Activated naive CD4-positive, alpha-beta T cell treated with anti-CD3 and anti-CD28 coated beads, Interleukin-2, amount 50 U/mL, for 24 hours (primary cell): ENCODE measurements at regions not wholly inside any gene's neighbourhood (a gene's known extent, or its start where the extent isn't known, plus 50 kb on each side); places are given as distances from the start of the nearest gene placed in this dataset.
"Not testable (repeated sequence)": the region's sequence is repeated elsewhere in the genome, so short reads cannot be mapped to it uniquely, and the experiment has no call there.

Source experiments
- H3K27ac Mint-ChIP-seq: one replicate; pipeline ENCODE4 v1.8.0; 2021; ENCODE audit warnings: mild to moderate bottlenecking, mixed read lengths
- H3K27me3 Mint-ChIP-seq: one replicate; pipeline ENCODE4 v1.8.0; 2021; ENCODE audit warnings: mixed read lengths
- H3K36me3 Mint-ChIP-seq: one replicate; pipeline ENCODE4 v1.8.0; 2021; ENCODE audit warnings: mixed read lengths
- H3K4me1 Mint-ChIP-seq: one replicate; pipeline ENCODE4 v1.8.0; 2021; ENCODE audit warnings: mixed read lengths
- H3K4me3 Mint-ChIP-seq: one replicate; pipeline ENCODE4 v1.8.0; 2021; ENCODE audit warnings: mild to moderate bottlenecking, mixed read lengths
- H3K9me3 Mint-ChIP-seq: one replicate; pipeline ENCODE4 v1.8.0; 2021; ENCODE audit warnings: mixed read lengths

DNA sequence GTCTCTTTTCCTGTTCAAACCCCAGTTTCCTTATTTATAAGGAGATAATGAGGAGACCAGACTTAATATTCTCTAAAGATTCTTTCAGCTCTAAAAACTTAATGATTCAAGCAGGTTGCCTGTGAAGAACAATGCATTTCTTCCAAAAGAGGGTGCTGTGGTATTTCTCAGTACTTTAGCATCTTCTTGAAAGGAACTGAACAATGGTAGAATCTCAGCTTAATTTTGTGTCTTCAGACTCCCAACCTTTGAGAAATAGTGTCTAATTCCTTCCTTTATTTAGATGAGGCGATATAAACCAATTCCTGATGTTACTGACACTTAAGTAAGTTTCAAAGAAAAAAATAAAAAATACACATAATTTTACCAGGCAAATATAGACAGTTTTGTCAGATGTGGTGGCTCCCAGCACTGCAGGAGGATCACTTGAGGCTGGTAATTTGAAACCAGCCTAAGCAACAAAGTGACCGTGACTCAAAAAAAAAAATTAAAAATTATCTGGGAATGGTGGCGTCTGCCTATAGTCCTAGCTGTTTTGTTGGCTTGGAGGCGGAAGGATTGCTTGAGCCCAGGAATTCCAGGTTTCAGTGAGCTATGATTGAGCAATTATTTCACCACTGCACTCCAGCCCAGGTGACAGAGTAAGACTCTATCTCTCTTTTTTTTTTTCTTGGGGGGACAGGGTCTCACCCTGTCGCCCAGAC, 76.9 kb upstream of the PSMA6 start:
- Mint-ChIP-seq H3K27ac (no peak overlapping the region), H3K36me3 (peaks cover 12% of the 10 kb centered on the region)

DNA sequence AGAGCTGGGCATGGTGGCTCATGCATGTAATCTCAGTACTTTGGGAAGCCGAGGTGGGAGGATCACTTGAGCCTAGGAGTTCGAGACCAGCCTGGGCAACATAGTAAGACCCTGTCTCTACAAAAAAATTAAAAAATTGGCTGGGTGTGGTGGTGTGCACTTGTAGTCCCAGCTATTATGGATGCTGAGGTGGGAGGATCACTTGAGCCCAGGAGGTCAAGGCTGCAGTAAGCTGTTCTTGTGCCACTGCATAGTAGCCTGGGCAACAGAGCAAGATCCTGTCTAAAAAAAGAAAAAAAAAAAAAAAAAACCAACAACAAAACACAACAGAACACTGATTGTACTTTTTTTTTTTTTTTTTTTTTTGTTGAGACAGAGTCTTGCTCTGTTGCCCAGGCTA, 74.0 kb upstream of the PSMA6 start:
- not testable (repeated sequence) for H3K4me3 Mint-ChIP-seq, H3K27ac Mint-ChIP-seq, H3K27me3 Mint-ChIP-seq, H3K9me3 Mint-ChIP-seq
- peaks cover 22% of the 10 kb centered on the region for H3K4me1 Mint-ChIP-seq
- peaks cover 13% of the 10 kb centered on the region for H3K36me3 Mint-ChIP-seq

More for the DNA sequence above, 76.9 kb upstream of the PSMA6 start:
- Mint-ChIP-seq H3K27me3 (no peaks in the 10 kb centered on the region), H3K4me1 (peaks cover 16% of the 10 kb centered on the region), H3K4me3 (no peak overlapping the region), H3K9me3 (no peaks in the 10 kb centered on the region)

DNA sequence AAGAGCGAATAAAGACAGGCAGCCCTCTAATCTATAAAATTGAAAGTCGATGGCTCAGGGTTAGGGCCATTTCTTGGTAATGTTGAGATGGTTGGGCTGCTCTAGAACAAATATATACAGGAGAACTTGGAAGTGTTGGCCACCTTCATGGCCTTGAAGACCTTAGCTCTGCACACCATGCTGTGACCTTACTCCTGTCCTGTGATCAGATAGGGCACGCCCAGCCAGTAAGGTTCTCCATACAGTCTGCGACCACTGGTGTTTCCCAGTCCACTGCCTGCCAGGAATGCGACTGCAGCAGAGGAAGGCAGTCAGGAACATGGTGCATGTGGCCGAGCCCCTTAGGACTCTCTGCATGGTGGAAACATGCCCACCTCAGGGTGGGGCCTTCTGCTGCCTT, 73.2 kb upstream of the PSMA6 start:
- peaks cover 20% of the 10 kb centered on the region for H3K4me1 Mint-ChIP-seq
- H3K4me3 Mint-ChIP-seq = no peak overlapping the region
- H3K36me3 Mint-ChIP-seq = peaks cover 13% of the 10 kb centered on the region
- H3K27ac Mint-ChIP-seq = no peak overlapping the region
- no peaks in the 10 kb centered on the region for H3K9me3 Mint-ChIP-seq
- no peaks in the 10 kb centered on the region for H3K27me3 Mint-ChIP-seq

- no peak overlapping the region for H3K27ac Mint-ChIP-seq
Observed at GRCh38 chr14:35220027-35220676, 72.0 kb upstream of the PSMA6 start.

DNA sequence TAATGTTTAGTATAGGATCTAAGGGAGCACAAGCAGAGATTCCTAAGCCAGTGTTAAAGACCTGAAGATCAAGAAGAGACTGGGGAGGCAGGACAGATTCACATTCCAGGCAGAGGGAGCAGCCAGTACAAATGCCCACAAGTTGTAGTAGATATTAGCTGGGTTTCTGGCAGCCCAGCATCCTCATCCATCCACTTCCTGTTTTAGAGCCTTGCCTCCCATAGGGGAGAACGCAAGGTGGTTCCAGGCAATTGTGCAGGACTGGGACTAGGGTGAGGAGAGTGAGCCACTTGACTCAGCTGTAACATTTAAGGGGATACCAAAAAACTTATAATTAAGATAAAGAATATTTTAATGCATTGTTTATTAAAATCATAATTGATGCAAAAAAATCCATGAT, 71.3 kb upstream of the PSMA6 start:
- H3K27ac Mint-ChIP-seq = no peak overlapping the region
- H3K4me1 Mint-ChIP-seq = peaks cover 13% of the 10 kb centered on the region
- no peaks in the 10 kb centered on the region for H3K9me3 Mint-ChIP-seq
- H3K27me3 Mint-ChIP-seq = no peaks in the 10 kb centered on the region
- H3K36me3 Mint-ChIP-seq = peaks cover 11% of the 10 kb centered on the region
- no peak overlapping the region for H3K4me3 Mint-ChIP-seq

More at GRCh38 chr14:35220027-35220676, 72.0 kb upstream of the PSMA6 start:
- H3K4me1 Mint-ChIP-seq = peaks cover 13% of the 10 kb centered on the region
- peaks cover 12% of the 10 kb centered on the region for H3K36me3 Mint-ChIP-seq
- H3K9me3 Mint-ChIP-seq = no peaks in the 10 kb centered on the region
- no peaks in the 10 kb centered on the region for H3K27me3 Mint-ChIP-seq
- no peak overlapping the region for H3K4me3 Mint-ChIP-seq

DNA sequence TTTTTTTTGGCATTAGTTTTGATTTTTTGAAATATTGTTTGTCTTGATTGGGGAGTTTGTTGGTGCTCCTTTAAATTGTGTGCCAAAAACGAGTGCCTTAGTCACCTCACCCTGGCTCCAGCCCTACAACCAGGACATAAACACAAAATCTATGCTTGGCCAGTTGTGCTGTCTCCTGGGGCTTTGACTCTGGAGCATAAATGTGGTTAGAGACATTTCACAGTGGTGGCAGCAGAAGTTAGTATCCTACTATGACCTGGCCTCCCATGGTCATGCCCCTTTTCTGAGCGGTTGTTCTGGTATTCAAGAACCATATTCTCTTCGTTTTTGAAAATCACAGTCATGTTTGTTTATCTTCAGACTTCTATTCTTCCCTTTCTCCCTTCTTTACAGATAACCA, 70.7 kb upstream of the PSMA6 start:
- Mint-ChIP-seq H3K36me3 (peaks cover 11% of the 10 kb centered on the region), H3K27ac (no peak overlapping the region), H3K27me3 (no peaks in the 10 kb centered on the region), H3K4me3 (no peak overlapping the region), H3K9me3 (no peaks in the 10 kb centered on the region), H3K4me1 (peaks cover 13% of the 10 kb centered on the region)

DNA sequence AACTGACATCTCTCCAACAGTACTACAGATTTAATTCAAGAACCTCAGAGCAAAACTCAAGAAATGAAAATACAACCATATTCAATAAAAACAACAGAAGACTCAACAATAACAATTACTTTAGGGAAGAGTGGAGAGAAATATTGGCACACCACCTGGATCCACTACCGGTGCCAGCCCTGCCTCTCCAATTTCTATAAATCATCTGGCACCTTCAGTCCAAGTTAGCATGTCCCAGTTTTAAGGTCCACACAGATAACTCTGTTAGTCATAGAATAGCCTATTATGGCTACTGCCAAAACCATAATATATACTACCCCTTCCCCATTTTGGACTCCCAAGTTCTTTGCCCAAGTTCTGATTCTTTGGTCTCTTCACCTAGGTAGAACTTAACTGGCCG, 69.9 kb upstream of the PSMA6 start:
- Mint-ChIP-seq H3K4me3 (no peak overlapping the region), H3K9me3 (no peaks in the 10 kb centered on the region), H3K27me3 (no peaks in the 10 kb centered on the region), H3K4me1 (peaks cover 13% of the 10 kb centered on the region), H3K36me3 (peaks cover 11% of the 10 kb centered on the region), H3K27ac (no peak overlapping the region)

- H3K4me1 Mint-ChIP-seq = peaks cover 13% of the 10 kb centered on the region
- H3K9me3 Mint-ChIP-seq = no peaks in the 10 kb centered on the region
- peaks cover 7% of the 10 kb centered on the region for H3K36me3 Mint-ChIP-seq
- H3K27me3 Mint-ChIP-seq = no peaks in the 10 kb centered on the region
- no peak overlapping the region for H3K4me3 Mint-ChIP-seq
- no peak overlapping the region for H3K27ac Mint-ChIP-seq
Observed at GRCh38 chr14:35222872-35223466, 69.2 kb upstream of the PSMA6 start.

DNA sequence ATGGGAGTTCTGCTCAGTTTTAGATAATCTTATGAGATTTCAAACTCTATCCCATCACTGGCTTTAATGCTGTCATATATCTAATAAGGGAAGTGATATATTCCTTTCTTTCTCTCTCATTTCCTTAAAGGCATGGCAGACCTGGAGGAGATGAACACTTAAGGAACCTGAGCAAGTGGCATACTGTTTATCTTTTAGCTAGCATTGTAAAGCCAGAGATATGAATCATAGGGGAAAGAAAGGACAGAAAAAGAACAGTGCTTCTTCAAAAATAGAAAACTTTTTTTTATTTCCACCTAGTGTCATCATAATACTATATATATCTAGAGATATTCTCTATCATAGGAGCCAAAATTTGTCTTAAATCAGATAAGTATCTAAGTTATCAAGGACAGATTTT, 68.3 kb upstream of the PSMA6 start:
- H3K9me3 Mint-ChIP-seq = no peaks in the 10 kb centered on the region
- no peak overlapping the region for H3K27ac Mint-ChIP-seq
- H3K27me3 Mint-ChIP-seq = no peaks in the 10 kb centered on the region
- H3K36me3 Mint-ChIP-seq = peaks cover 6% of the 10 kb centered on the region
- peaks cover 13% of the 10 kb centered on the region for H3K4me1 Mint-ChIP-seq
- H3K4me3 Mint-ChIP-seq = no peak overlapping the region

GRCh38 chr14:35224615-35225014, 67.6 kb upstream of the PSMA6 start:
- Mint-ChIP-seq H3K36me3 (peaks cover 5% of the 10 kb centered on the region), H3K4me3 (no peak overlapping the region), H3K4me1 (peaks cover 18% of the 10 kb centered on the region), H3K27ac (no peak overlapping the region), H3K9me3 (no peaks in the 10 kb centered on the region), H3K27me3 (no peaks in the 10 kb centered on the region)

DNA sequence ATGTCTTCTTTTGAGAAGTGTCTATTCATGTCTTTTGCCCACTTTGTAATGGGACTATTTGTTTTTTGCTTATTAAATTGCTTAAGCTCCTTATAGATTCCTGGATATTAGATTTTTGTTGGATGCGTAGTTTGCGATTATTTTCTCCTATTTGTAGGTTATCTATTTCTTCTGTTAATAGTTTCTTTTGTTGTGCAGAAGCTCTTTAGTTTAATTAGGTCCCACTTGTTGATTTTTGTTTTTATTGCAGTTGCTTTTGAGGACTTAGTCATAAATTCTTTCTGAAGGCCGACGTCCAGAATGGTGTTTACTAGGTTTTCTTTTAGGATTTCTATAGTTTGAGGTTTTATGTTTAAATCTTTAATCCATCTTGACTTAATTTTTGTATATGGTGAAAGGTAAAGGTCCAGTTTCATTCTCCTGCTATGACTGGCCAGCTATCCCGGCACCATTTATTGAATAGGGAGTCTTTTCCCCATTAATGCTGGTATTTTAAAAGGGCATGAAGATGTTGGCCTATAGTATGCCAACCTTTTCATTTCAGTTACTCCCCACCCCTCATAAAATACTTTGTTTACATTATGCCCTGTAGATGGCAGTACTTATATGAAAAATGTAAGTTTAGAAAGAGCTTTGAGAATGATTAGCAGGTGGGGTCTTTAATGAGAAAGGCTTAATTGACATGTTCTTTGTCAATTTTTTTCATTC, 62.9 kb upstream of the PSMA6 start:
- Mint-ChIP-seq H3K4me3 (no peak overlapping the region), H3K27ac (no peak overlapping the region), H3K9me3 (no peaks in the 10 kb centered on the region), H3K27me3 (no peaks in the 10 kb centered on the region), H3K4me1 (peaks cover 32% of the 10 kb centered on the region), H3K36me3 (peaks cover 7% of the 10 kb centered on the region)

GRCh38 chr14:35229792-35230089, 62.4 kb upstream of the PSMA6 start:
- no peak overlapping the region for H3K27ac Mint-ChIP-seq
- H3K27me3 Mint-ChIP-seq = no peaks in the 10 kb centered on the region
- H3K36me3 Mint-ChIP-seq = peaks cover 7% of the 10 kb centered on the region
- peaks cover 32% of the 10 kb centered on the region for H3K4me1 Mint-ChIP-seq
- H3K9me3 Mint-ChIP-seq = no peaks in the 10 kb centered on the region
- H3K4me3 Mint-ChIP-seq = no peak overlapping the region

DNA sequence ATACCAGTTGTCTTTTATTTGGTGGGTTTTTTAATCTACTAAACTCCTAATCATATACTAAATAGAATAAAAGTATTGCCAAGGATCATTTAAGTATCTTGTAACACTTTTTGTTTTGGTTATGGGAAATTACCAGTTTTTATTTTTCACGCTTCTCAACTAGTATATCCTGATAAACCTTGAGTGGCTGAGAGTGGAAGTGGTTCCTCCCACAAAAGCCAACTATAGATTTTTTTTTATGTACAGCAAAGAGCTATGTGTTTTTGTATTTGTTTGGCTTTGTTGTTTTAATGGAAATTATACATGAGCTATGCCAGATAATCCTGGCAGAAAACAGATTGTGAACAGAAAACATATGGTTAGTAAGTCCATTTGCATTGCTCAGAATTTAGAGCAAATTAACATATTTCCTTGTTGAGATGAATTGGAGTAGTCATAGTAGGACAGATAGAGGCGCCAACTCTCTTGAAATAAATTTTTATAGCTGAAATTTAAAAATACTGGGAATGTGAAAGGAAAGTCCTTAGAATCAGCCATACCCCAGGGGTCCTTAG, 60.9 kb upstream of the PSMA6 start:
- Mint-ChIP-seq H3K27me3 (no peaks in the 10 kb centered on the region), H3K4me3 (no peak overlapping the region)

DNA sequence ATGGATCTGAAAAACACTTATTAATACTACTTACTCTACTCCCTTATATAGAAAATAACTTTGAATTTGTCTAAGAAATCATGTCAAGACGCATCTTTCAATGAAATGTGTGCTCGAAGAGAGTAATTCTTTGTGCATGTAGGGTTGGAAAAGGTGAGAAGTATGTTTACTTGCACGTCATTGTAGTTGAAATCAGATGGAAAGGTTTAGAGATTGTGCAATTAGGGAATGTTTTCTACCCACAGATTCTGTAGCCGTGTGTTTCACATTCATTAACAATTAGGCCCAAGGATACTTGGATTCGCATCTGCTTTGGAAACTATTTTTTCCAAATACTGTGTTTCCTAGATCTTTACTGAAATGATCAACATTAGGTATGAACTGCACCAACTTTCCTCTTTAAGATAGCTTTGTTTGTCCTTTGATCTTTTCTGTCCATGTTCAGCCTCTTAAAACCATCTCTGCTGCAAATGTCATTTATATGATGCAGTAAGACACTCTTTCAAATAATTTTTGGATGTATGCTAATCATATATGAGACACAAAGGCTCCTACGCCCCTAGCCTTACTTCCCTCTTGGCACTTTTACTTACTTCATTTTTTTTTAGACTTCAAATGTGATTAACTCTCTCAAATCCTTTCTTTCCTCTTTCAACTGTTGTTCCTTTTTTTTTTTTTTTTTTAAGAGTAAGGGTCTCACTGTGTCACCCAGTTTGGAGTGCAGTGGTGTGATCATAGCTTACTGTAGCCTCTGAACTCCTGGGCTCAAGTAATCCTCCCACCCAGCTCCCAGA, 58.0 kb upstream of the PSMA6 start:
- Mint-ChIP-seq H3K4me3 (no peak overlapping the region), H3K4me1 (peaks cover 35% of the 10 kb centered on the region), H3K27ac (no peak overlapping the region), H3K36me3 (peaks cover 10% of the 10 kb centered on the region), H3K27me3 (no peaks in the 10 kb centered on the region), H3K9me3 (no peaks in the 10 kb centered on the region)

More for the DNA sequence above, 60.9 kb upstream of the PSMA6 start:
- no peaks in the 10 kb centered on the region for H3K9me3 Mint-ChIP-seq
- no peak overlapping the region for H3K27ac Mint-ChIP-seq
- H3K36me3 Mint-ChIP-seq = peaks cover 7% of the 10 kb centered on the region
- H3K4me1 Mint-ChIP-seq = peaks cover 32% of the 10 kb centered on the region

- Mint-ChIP-seq H3K9me3 (no peaks in the 10 kb centered on the region), H3K4me3 (no peak overlapping the region), H3K27me3 (no peaks in the 10 kb centered on the region), H3K36me3 (peaks cover 13% of the 10 kb centered on the region), H3K27ac (no peak overlapping the region), H3K4me1 (peaks cover 29% of the 10 kb centered on the region)
Observed at GRCh38 chr14:35235840-35236239, 56.3 kb upstream of the PSMA6 start.
